ENCODE measurements at regions not wholly inside any gene's neighbourhood (a gene's known extent, or its start where the extent isn't known, plus 50 kb on each side); places are given as distances from the start of the nearest gene placed in this dataset.
"Not testable (repeated sequence)": the region's sequence is repeated elsewhere in the genome, so short reads cannot be mapped to it uniquely, and the experiment has no call there.

- DNase-seq, result no peak
Measured at GRCh38 chr14:105601360-105602242, 75.2 kb downstream of the TMEM121 start.

- DNase-seq, result no peak
Measured at GRCh38 chr14:105602243-105602750, 75.9 kb downstream of the TMEM121 start.

- DNase-seq, result no peak
Measured at GRCh38 chr14:105602799-105603793, 76.7 kb downstream of the TMEM121 start.

GRCh38 chr14:105604531-105605463, 78.4 kb downstream of the TMEM121 start:
- DNase-seq, result not testable (repeated sequence)

- no peak for DNase-seq
Measured at GRCh38 chr14:105605464-105606304, 79.3 kb downstream of the TMEM121 start.

- DNase-seq, result not testable (repeated sequence)
Measured at GRCh38 chr14:105606305-105606975, 80.1 kb downstream of the TMEM121 start.

- DNase-seq, result not testable (repeated sequence)
Measured at GRCh38 chr14:105607025-105607424, 80.6 kb downstream of the TMEM121 start.

- DNase-seq, result not testable (repeated sequence)
Measured at GRCh38 chr14:105614987-105615386, 88.6 kb downstream of the TMEM121 start.

GRCh38 chr14:105615986-105616801, 89.8 kb downstream of the TMEM121 start:
- DNase-seq, result not testable (repeated sequence)

GRCh38 chr14:105616802-105617192, 90.4 kb downstream of the TMEM121 start:
- no peak for DNase-seq

- DNase-seq, result no peak
Measured at GRCh38 chr14:105617201-105617777, 90.9 kb downstream of the TMEM121 start.

GRCh38 chr14:105617805-105618204, 91.4 kb downstream of the TMEM121 start:
- DNase-seq, result not testable (repeated sequence)

GRCh38 chr14:105619324-105619723, 92.9 kb downstream of the TMEM121 start:
- not testable (repeated sequence) for DNase-seq

GRCh38 chr14:105620178-105620864, 93.9 kb downstream of the TMEM121 start:
- DNase-seq, result not testable (repeated sequence)

GRCh38 chr14:105620865-105621471, 94.6 kb downstream of the TMEM121 start:
- DNase-seq, result not testable (repeated sequence)

- not testable (repeated sequence) for DNase-seq
Measured at GRCh38 chr14:105621479-105622328, 95.3 kb downstream of the TMEM121 start.
